ENCODE measurements at regions not wholly inside any gene's neighbourhood (a gene's known extent, or its start where the extent isn't known, plus 50 kb on each side); places are given as distances from the start of the nearest gene placed in this dataset.

DNA sequence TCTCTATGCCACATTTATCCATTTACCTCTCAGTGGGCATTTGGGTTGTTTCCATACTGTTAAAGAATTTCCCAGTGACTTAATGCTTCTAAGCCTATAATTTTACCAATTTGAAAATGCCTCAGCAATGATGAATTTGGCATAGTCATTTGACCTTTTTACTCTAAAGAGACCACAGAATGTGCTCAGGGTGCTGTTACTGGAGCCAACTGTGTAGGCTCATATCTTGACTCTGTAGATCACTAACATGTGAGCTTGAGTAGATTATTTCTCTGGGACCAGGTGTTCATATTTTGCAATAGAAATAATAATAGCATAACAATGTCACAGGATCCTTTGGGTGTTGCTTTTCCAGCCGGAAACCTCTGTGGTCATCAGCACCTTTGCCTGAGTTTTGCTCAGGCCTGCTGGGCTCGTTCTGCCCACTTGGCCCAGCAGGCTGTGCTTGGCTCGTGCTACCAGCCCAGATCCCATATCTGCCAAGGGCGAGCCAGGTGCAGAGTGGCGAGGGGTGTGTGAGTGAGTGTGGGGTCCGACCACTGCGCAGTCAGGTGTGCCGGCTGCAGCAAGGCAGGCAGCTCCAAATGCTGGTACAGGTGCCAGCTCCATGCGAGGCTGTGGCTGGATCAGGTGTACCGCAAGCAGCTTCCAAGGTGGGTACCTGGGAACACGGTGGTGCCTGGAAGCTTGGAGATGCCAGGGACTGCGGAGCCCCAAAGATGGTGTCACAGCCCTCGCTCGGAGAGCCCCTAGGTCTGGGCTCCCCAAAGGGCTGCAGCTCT, 70.6 kb upstream of the ANK2 start:
- TF ChIP-seq YY1 (IDR thresholded peaks at IDR 0.05; ENCODE audit: insufficient read depth, insufficient read length), result no peak
- TF ChIP-seq ZNF274 (IDR thresholded peaks at IDR 0.05; ENCODE audit: low read depth, low read length), result no peak
